PFSK-1 (cell line): ENCODE measurements at regions not wholly inside any gene's neighbourhood (a gene's known extent, or its start where the extent isn't known, plus 50 kb on each side); places are given as distances from the start of the nearest gene placed in this dataset.

ENCODE experiments used
- FOXP2 ChIP-seq: optimal IDR thresholded peaks from 2 replicates; pipeline ENCODE3; 2011; ENCODE audit warnings: borderline replicate concordance, control low read depth, inconsistent platforms; ENCODE audit not compliant: insufficient read depth; ENCODE audit errors: extremely low read length, extremely low read depth
- POLR2AphosphoS5 ChIP-seq: IDR thresholded peaks from 2 replicates; pipeline ENCODE4 v1.6.1; 2012; ENCODE audit warnings: low read depth, mild to moderate bottlenecking, control low read depth, low read length, moderate library complexity
- SIN3A ChIP-seq: IDR thresholded peaks from 2 replicates; pipeline ENCODE4 v1.6.1; 2012; ENCODE audit warnings: mild to moderate bottlenecking, low read length, moderate library complexity, borderline replicate concordance; ENCODE audit not compliant: insufficient read depth
- TAF1 ChIP-seq: IDR thresholded peaks from 2 replicates; pipeline ENCODE4 v1.6.1; 2012; ENCODE audit warnings: low read length, control low read depth, borderline replicate concordance; ENCODE audit not compliant: insufficient read depth
- TF ChIP-seq, protein P1 (sequence below), 2 experiments: IDR thresholded peaks; 2 replicates each; pipeline versions ENCODE4 v1.6.1 to v1.8.0; 2011 to 2012; ENCODE audit warnings: low read depth in 2 of 2, low read length in 2 of 2, control low read depth in 1 of 2, inconsistent platforms in 1 of 2, mild to moderate bottlenecking in 1 of 2, moderate library complexity in 1 of 2; ENCODE audit not compliant: insufficient read depth in 1 of 2

GRCh38 chr22:46026899-46027210, 49.9 kb upstream of the WNT7B start:
- TF ChIP-seq, protein P1, sequence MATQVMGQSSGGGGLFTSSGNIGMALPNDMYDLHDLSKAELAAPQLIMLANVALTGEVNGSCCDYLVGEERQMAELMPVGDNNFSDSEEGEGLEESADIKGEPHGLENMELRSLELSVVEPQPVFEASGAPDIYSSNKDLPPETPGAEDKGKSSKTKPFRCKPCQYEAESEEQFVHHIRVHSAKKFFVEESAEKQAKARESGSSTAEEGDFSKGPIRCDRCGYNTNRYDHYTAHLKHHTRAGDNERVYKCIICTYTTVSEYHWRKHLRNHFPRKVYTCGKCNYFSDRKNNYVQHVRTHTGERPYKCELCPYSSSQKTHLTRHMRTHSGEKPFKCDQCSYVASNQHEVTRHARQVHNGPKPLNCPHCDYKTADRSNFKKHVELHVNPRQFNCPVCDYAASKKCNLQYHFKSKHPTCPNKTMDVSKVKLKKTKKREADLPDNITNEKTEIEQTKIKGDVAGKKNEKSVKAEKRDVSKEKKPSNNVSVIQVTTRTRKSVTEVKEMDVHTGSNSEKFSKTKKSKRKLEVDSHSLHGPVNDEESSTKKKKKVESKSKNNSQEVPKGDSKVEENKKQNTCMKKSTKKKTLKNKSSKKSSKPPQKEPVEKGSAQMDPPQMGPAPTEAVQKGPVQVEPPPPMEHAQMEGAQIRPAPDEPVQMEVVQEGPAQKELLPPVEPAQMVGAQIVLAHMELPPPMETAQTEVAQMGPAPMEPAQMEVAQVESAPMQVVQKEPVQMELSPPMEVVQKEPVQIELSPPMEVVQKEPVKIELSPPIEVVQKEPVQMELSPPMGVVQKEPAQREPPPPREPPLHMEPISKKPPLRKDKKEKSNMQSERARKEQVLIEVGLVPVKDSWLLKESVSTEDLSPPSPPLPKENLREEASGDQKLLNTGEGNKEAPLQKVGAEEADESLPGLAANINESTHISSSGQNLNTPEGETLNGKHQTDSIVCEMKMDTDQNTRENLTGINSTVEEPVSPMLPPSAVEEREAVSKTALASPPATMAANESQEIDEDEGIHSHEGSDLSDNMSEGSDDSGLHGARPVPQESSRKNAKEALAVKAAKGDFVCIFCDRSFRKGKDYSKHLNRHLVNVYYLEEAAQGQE (IDR thresholded peaks at IDR 0.05; ENCODE audit: insufficient read depth in 1 of 2, low read depth in 2 of 2, low read length in 2 of 2), result no peak
- TF ChIP-seq SIN3A (no peak), POLR2AphosphoS5 (no peak), TAF1 (no peak)

DNA sequence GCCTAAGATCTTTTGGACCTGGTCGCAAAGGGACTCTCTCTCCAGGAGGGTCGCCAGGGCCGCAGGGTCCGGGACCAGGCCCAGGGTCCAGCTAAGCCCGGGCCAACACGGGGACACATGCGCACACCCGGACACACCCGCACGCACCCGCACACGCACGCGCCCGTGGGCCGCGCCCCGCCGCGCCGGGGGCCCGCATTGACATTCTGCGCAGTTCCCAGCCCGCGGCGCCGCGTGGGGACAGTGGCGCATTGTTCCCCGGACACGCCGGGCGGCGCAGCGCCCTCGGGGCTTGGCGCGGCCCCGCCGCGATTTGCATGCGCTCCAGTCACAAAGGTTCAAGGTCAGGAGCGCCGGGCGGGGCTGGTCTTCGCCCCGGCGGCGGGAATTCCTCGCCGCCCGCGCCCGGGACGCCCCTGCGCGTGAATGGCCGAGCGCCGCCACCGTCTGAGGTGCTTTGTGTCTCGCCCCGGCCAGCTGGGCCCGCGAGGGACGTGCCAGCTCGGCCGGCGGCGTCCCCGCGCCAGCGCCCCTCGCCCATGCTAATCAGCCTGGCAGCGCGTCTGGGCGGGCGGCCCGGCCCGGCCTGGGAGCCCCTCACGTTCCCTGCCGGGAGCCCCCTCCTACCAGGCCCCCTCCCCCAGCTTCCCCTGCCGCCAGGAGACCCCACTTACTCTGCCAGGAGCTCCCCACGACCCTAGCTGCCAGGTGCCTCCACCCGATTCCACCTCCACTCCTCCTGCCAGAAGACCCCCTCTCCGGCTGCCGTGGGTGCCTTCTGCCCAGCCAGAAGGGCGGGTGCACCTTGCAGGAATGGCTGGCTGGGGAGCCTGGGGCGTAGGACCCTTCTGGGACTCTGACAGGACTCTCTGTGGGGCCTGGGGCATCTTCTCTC, 50.5 kb upstream of the WNT7B start:
- TF ChIP-seq, protein P1 (IDR thresholded peaks at IDR 0.05; ENCODE audit: insufficient read depth in 1 of 2, low read depth in 2 of 2, low read length in 2 of 2), result no peak
- TF ChIP-seq SIN3A, result no peak
- TF ChIP-seq TAF1, result no peak
- no peak for TF ChIP-seq FOXP2
- no peak for TF ChIP-seq POLR2AphosphoS5

DNA sequence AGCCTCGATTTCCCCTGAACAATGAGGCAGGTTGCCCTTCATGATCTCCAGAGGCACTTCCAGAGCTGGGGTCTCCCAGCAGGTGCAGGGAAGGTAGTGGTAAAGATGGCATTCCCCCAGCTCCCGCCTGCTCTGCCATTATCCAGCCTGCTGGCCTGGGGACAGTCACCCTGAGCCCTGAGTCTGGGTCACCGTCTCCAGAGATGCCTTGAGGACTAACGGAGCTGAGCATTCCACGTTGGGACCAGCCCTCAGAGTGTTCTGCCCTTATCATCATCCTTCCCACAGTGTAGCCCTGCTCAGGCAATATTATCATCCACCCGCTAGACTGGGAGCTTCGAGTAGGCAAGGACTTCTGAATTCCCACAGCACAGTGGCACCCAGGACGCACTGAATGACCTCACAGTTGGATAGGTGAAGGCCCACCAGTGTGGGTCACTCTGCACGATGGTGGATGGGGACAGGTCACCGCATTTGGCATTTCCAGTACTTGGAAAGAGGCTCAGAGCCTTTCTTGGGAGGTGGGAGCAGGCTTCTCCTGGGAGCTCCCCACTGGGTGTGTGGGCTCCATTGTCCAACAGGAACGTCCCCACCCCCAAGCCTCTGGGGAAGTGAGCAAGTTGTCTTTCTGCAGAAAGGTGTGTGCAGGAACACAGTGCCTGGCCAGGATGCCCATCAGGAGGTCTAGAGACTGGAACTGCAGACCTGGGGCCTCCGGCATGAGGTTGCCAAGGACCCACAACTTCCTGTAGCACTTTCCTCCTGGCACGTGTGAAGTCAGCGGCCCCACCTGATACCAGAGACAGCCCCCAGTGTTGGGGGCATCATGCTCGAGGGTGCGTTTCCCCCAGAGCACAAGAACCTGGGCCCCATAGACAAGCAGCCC, 51.4 kb upstream of the WNT7B start:
- TF ChIP-seq POLR2AphosphoS5 (no peak), FOXP2 (no peak), TAF1 (no peak), SIN3A (no peak)
- TF ChIP-seq, protein P1 (IDR thresholded peaks at IDR 0.05; ENCODE audit: insufficient read depth in 1 of 2, low read depth in 2 of 2, low read length in 2 of 2), result no peak

- TF ChIP-seq TAF1 (no peak), SIN3A (no peak), FOXP2 (no peak), POLR2AphosphoS5 (no peak)
- TF ChIP-seq, protein P1 (IDR thresholded peaks at IDR 0.05; ENCODE audit: insufficient read depth in 1 of 2, low read depth in 2 of 2, low read length in 2 of 2), result no peak
Observed at GRCh38 chr22:46029036-46029435, 52.1 kb upstream of the WNT7B start.
